ENCODE measurements at regions not wholly inside any gene's neighbourhood (a gene's known extent, or its start where the extent isn't known, plus 50 kb on each side); places are given as distances from the start of the nearest gene placed in this dataset.
"Not testable (repeated sequence)": the region's sequence is repeated elsewhere in the genome, so short reads cannot be mapped to it uniquely, and the experiment has no call there.

- intact Hi-C loops (cut with micrococcal nuclease) = no loop called here
Observed at GRCh38 chr12:71270057-71270456, 112.3 kb upstream of the TSPAN8 start.

DNA sequence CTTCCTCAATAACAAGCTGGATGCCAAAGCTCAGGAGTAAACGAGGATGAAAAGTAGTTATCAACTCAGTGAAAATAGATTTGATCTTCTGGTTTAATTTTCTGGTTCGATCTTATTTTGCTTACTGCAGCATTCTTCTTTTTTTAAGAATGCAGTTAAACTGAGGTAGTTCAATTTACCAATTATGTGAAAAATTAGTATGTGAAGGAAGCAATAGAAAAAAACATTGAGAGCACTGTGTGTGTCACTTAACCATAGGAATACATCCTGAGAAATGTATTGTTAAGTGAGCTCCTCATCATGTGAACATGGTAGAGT lies 111.4 kb upstream of the TSPAN8 start:
- Mint-ChIP-seq H3K4me3 (ENCODE audit: unreplicated experiment) (no peak overlapping the region), H3K4me1 (ENCODE audit: insufficient read depth, unreplicated experiment) (no peaks in the 10 kb centered on the region), H3K27ac (ENCODE audit: low read depth, unreplicated experiment) (no peak overlapping the region), H3K36me3 (ENCODE audit: insufficient read depth, unreplicated experiment) (no peaks in the 10 kb centered on the region), H3K9me3 (ENCODE audit: unreplicated experiment) (no peaks in the 10 kb centered on the region), H3K27me3 (ENCODE audit: insufficient read depth, unreplicated experiment) (no peaks in the 10 kb centered on the region)
- intact Hi-C loops (cut with micrococcal nuclease) = no loop called here
- DNase-seq (ENCODE audit: unreplicated experiment) = no peak
- CTCF ChIA-PET = interaction anchor here (1.2 kb wide), 1 partner anchor 124 kb away, joined by 3 read pairs; no protein-coding TSS in a partner anchor
- BruUV-seq (replicated peaks) = no TSS peak
- TF ChIP-seq, protein P1, sequence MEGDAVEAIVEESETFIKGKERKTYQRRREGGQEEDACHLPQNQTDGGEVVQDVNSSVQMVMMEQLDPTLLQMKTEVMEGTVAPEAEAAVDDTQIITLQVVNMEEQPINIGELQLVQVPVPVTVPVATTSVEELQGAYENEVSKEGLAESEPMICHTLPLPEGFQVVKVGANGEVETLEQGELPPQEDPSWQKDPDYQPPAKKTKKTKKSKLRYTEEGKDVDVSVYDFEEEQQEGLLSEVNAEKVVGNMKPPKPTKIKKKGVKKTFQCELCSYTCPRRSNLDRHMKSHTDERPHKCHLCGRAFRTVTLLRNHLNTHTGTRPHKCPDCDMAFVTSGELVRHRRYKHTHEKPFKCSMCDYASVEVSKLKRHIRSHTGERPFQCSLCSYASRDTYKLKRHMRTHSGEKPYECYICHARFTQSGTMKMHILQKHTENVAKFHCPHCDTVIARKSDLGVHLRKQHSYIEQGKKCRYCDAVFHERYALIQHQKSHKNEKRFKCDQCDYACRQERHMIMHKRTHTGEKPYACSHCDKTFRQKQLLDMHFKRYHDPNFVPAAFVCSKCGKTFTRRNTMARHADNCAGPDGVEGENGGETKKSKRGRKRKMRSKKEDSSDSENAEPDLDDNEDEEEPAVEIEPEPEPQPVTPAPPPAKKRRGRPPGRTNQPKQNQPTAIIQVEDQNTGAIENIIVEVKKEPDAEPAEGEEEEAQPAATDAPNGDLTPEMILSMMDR (IDR thresholded peaks at IDR 0.05; ENCODE audit: unreplicated experiment) = no peak
- POLR2A ChIA-PET = no interaction called here

More at GRCh38 chr12:71270057-71270456, 112.3 kb upstream of the TSPAN8 start:
- H3K27ac Mint-ChIP-seq (ENCODE audit: low read depth, unreplicated experiment) = no peak overlapping the region
- no peak for DNase-seq (ENCODE audit: unreplicated experiment)
- no peaks in the 10 kb centered on the region for H3K4me1 Mint-ChIP-seq (ENCODE audit: insufficient read depth, unreplicated experiment)
- TF ChIP-seq, protein P1 (IDR thresholded peaks at IDR 0.05; ENCODE audit: unreplicated experiment) = no peak
- CTCF ChIA-PET = interaction anchor here (0.8 to 1.2 kb wide), 2 partner anchors 24 to 123 kb away, joined by 3 to 4 read pairs; no protein-coding TSS in a partner anchor
- H3K27me3 Mint-ChIP-seq (ENCODE audit: insufficient read depth, unreplicated experiment) = no peaks in the 10 kb centered on the region
- H3K4me3 Mint-ChIP-seq (ENCODE audit: unreplicated experiment) = no peak overlapping the region
- H3K9me3 Mint-ChIP-seq (ENCODE audit: unreplicated experiment) = no peaks in the 10 kb centered on the region
- POLR2A ChIA-PET = no interaction called here
- no peaks in the 10 kb centered on the region for H3K36me3 Mint-ChIP-seq (ENCODE audit: insufficient read depth, unreplicated experiment)
- no TSS peak for BruUV-seq (replicated peaks)

DNA sequence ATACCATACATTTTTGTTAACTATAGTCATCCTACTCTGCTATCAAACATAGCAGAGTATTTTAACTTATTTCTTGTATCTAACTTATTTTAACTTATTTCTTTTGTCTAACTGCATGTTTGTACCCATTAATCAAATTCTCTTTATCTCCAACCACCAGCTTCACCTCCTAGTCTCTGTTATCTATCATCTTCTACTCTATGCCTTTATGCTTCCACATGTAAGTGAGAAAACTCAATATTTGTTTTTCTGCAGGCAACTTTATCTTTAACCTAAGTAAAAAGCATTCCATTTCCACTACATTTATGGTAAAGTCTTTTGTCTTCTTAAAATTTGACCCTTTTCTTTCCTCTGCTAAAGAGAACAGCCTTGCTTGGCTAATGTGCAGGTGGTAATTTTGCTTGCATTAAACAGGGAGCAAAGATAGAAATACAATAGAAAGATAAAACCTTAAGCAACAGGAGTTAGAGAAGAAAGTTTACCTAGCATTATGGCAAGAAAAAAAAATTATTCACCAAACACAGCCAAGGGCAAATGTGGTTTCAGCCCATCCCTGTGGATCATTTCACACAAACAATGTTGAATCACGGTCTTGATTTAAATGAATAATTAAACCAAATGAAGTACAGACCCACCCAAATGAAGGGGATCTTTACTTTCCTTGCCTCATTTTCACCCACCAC lies 110.9 kb upstream of the TSPAN8 start:
- Mint-ChIP-seq H3K4me1 (ENCODE audit: insufficient read depth, unreplicated experiment) (no peaks in the 10 kb centered on the region), H3K27ac (ENCODE audit: low read depth, unreplicated experiment) (no peak overlapping the region), H3K27me3 (ENCODE audit: insufficient read depth, unreplicated experiment) (no peaks in the 10 kb centered on the region), H3K36me3 (ENCODE audit: insufficient read depth, unreplicated experiment) (no peaks in the 10 kb centered on the region), H3K4me3 (ENCODE audit: unreplicated experiment) (no peak overlapping the region), H3K9me3 (ENCODE audit: unreplicated experiment) (no peaks in the 10 kb centered on the region)
- no peak for DNase-seq (ENCODE audit: unreplicated experiment)
- no TSS peak for BruUV-seq (replicated peaks)
- ChIA-PET CTCF (interaction anchor here (0.5 to 1.2 kb wide), 2 partner anchors 124 to 282 kb away, joined by 3 to 5 read pairs; no protein-coding TSS in a partner anchor), POLR2A (no interaction called here)
- intact Hi-C loops (cut with micrococcal nuclease) = no loop called here
- TF ChIP-seq, protein P1 (IDR thresholded peaks at IDR 0.05; ENCODE audit: unreplicated experiment) = no peak

DNA sequence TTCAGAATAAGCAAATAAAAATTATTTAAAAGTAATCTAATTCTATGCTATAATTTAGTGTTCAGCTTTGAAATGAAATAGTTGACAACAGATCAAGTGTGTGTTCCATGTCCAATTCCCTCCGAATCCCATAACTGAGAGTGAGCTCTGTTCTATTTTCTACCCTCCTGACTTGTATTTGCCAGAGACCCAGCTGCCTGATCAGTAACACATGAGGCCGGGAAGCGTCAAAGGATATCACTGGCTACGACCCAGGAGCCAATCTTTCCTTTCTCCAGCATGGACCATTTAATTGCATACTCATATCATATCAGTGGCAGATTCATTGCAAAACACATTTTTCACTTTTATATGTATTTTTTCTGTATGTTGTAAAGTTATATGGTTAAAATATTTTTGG lies 108.8 kb upstream of the TSPAN8 start:
- intact Hi-C loops (cut with micrococcal nuclease) = no loop called here
- BruUV-seq (replicated peaks) = no TSS peak
- CTCF ChIA-PET = interaction anchor here (0.5 to 0.7 kb wide), 3 partner anchors 17 to 122 kb away, joined by 3 to 4 read pairs (median 4); no protein-coding TSS in a partner anchor

GRCh38 chr12:71265731-71266130 lies 107.9 kb upstream of the TSPAN8 start:
- POLR2A ChIA-PET; CTCF ChIA-PET; intact Hi-C loops (cut with micrococcal nuclease); H3K9me3 Mint-ChIP-seq (ENCODE audit: unreplicated experiment); H3K4me1 Mint-ChIP-seq (ENCODE audit: insufficient read depth, unreplicated experiment); H3K4me3 Mint-ChIP-seq (ENCODE audit: unreplicated experiment); BruUV-seq (replicated peaks); H3K27ac Mint-ChIP-seq (ENCODE audit: low read depth, unreplicated experiment); H3K36me3 Mint-ChIP-seq (ENCODE audit: insufficient read depth, unreplicated experiment); DNase-seq (ENCODE audit: unreplicated experiment): not testable (repeated sequence)
- peaks cover 10% of the 10 kb centered on the region for H3K27me3 Mint-ChIP-seq (ENCODE audit: insufficient read depth, unreplicated experiment)

More for the DNA sequence above, 108.8 kb upstream of the TSPAN8 start:
- Mint-ChIP-seq H3K27ac (ENCODE audit: low read depth, unreplicated experiment) (no peak overlapping the region), H3K27me3 (ENCODE audit: insufficient read depth, unreplicated experiment) (peaks cover 10% of the 10 kb centered on the region), H3K36me3 (ENCODE audit: insufficient read depth, unreplicated experiment) (no peaks in the 10 kb centered on the region), H3K4me3 (ENCODE audit: unreplicated experiment) (no peak overlapping the region), H3K9me3 (ENCODE audit: unreplicated experiment) (no peaks in the 10 kb centered on the region), H3K4me1 (ENCODE audit: insufficient read depth, unreplicated experiment) (no peaks in the 10 kb centered on the region)
- DNase-seq (ENCODE audit: unreplicated experiment) = no peak
- TF ChIP-seq, protein P1 (IDR thresholded peaks at IDR 0.05; ENCODE audit: unreplicated experiment) = no peak
- POLR2A ChIA-PET = interaction anchor here (0.6 kb wide), 1 partner anchor 82 kb away, joined by 3 read pairs; no protein-coding TSS in a partner anchor
